ENCODE measurements at regions not wholly inside any gene's neighbourhood (a gene's known extent, or its start where the extent isn't known, plus 50 kb on each side); places are given as distances from the start of the nearest gene placed in this dataset.

- Histone ChIP-seq H3F3A (ENCODE audit: insufficient read depth, low read length, poor library complexity, severe bottlenecking) (no peaks in the 10 kb centered on the region), H3K9me2 (ENCODE audit: insufficient read depth, low read length) (no peaks in the 10 kb centered on the region), H4K20me1 (ENCODE audit: insufficient read depth) (no peaks in the 10 kb centered on the region), H3K79me2 (replicated peaks; ENCODE audit: insufficient read depth, low read length) (no peaks in the 10 kb centered on the region), H3K36me3 (ENCODE audit: insufficient read depth, low read length) (no peaks in the 10 kb centered on the region), H2AFZ (ENCODE audit: low read depth, low read length) (no peak overlapping the region), H3K4me2 (ENCODE audit: low read length) (no peak overlapping the region), H3K27ac (ENCODE audit: low read length) (no peak overlapping the region), H3K9ac (ENCODE audit: low read length) (no peak overlapping the region), H3K4me3 (ENCODE audit: low read length) (no peak overlapping the region), H3K9me3 (ENCODE audit: low read length) (no peaks in the 10 kb centered on the region), H3K27me3 (ENCODE audit: insufficient read depth, low read depth, low read length) (no peaks in the 10 kb centered on the region)
- TF ChIP-seq TAF1 (IDR thresholded peaks at IDR 0.05; ENCODE audit: low read depth) (no peak), MXI1 (conservative IDR thresholded peaks at IDR 0.05; ENCODE audit: poor library complexity, severe bottlenecking) (no peak), REST (IDR thresholded peaks at IDR 0.05; ENCODE audit: borderline replicate concordance) (no peak), POLR2AphosphoS5 (IDR thresholded peaks at IDR 0.05) (no peak), RAD21 (conservative IDR thresholded peaks at IDR 0.05) (no peak), EP300 (conservative IDR thresholded peaks at IDR 0.05; ENCODE audit: poor library complexity, severe bottlenecking) (no peak), SMC3 (conservative IDR thresholded peaks at IDR 0.05; ENCODE audit: poor library complexity) (no peak), EZH2 (IDR thresholded peaks at IDR 0.05; ENCODE audit: borderline replicate concordance, insufficient read depth, low read length, poor library complexity, severe bottlenecking) (no peak)
- TF ChIP-seq, protein P1, sequence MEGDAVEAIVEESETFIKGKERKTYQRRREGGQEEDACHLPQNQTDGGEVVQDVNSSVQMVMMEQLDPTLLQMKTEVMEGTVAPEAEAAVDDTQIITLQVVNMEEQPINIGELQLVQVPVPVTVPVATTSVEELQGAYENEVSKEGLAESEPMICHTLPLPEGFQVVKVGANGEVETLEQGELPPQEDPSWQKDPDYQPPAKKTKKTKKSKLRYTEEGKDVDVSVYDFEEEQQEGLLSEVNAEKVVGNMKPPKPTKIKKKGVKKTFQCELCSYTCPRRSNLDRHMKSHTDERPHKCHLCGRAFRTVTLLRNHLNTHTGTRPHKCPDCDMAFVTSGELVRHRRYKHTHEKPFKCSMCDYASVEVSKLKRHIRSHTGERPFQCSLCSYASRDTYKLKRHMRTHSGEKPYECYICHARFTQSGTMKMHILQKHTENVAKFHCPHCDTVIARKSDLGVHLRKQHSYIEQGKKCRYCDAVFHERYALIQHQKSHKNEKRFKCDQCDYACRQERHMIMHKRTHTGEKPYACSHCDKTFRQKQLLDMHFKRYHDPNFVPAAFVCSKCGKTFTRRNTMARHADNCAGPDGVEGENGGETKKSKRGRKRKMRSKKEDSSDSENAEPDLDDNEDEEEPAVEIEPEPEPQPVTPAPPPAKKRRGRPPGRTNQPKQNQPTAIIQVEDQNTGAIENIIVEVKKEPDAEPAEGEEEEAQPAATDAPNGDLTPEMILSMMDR (IDR thresholded peaks at IDR 0.05; ENCODE audit: poor library complexity, severe bottlenecking), result no peak
Observed at GRCh38 chr2:5950736-5951135, 258.6 kb downstream of the SOX11 start.

- no peaks in the 10 kb centered on the region for H3F3A ChIP-seq (ENCODE audit: insufficient read depth, low read length, poor library complexity, severe bottlenecking)
- no peaks in the 10 kb centered on the region for H4K20me1 ChIP-seq (ENCODE audit: insufficient read depth)
- no peaks in the 10 kb centered on the region for H3K36me3 ChIP-seq (ENCODE audit: insufficient read depth, low read length)
- H3K9ac ChIP-seq (ENCODE audit: low read length), result no peak overlapping the region
- TF ChIP-seq TAF1 (IDR thresholded peaks at IDR 0.05; ENCODE audit: low read depth) (no peak), EZH2 (IDR thresholded peaks at IDR 0.05; ENCODE audit: borderline replicate concordance, insufficient read depth, low read length, poor library complexity, severe bottlenecking) (no peak), POLR2AphosphoS5 (IDR thresholded peaks at IDR 0.05) (no peak), SMC3 (conservative IDR thresholded peaks at IDR 0.05; ENCODE audit: poor library complexity) (no peak), REST (IDR thresholded peaks at IDR 0.05; ENCODE audit: borderline replicate concordance) (no peak), RAD21 (conservative IDR thresholded peaks at IDR 0.05) (no peak), EP300 (conservative IDR thresholded peaks at IDR 0.05; ENCODE audit: poor library complexity, severe bottlenecking) (no peak), MXI1 (conservative IDR thresholded peaks at IDR 0.05; ENCODE audit: poor library complexity, severe bottlenecking) (no peak)
- TF ChIP-seq, protein P1 (IDR thresholded peaks at IDR 0.05; ENCODE audit: poor library complexity, severe bottlenecking), result no peak
- H3K27ac ChIP-seq (ENCODE audit: low read length), result no peak overlapping the region
- H3K4me3 ChIP-seq (ENCODE audit: low read length), result no peak overlapping the region
- H3K27me3 ChIP-seq (ENCODE audit: insufficient read depth, low read depth, low read length), result no peaks in the 10 kb centered on the region
- H3K4me2 ChIP-seq (ENCODE audit: low read length), result no peak overlapping the region
- H3K9me3 ChIP-seq (ENCODE audit: low read length), result no peaks in the 10 kb centered on the region
- H3K9me2 ChIP-seq (ENCODE audit: insufficient read depth, low read length), result no peaks in the 10 kb centered on the region
- H2AFZ ChIP-seq (ENCODE audit: low read depth, low read length), result no peak overlapping the region
- H3K79me2 ChIP-seq (replicated peaks; ENCODE audit: insufficient read depth, low read length), result no peaks in the 10 kb centered on the region
Observed at GRCh38 chr2:5951471-5951870, 259.3 kb downstream of the SOX11 start.

Data from neural cell (in vitro differentiated cells).